Nephron (organoid): ENCODE measurements at regions not wholly inside any gene's neighbourhood (a gene's known extent, or its start where the extent isn't known, plus 50 kb on each side); places are given as distances from the start of the nearest gene placed in this dataset.

Experiments
- H3K27ac Mint-ChIP-seq, 3 experiments: 2 replicates each; pipeline ENCODE4 v1.8.0; 2020; ENCODE audit warnings: mixed read lengths in 3 of 3, mild to moderate bottlenecking in 2 of 3, moderate library complexity in 1 of 3
- H3K27me3 Mint-ChIP-seq: 2 replicates; pipeline ENCODE4 v1.8.0; 2021; ENCODE audit warnings: low read depth, mild to moderate bottlenecking, moderate library complexity, mixed read lengths
- H3K36me3 Mint-ChIP-seq: 2 replicates; pipeline ENCODE4 v1.8.0; 2020; ENCODE audit warnings: low read depth, mixed read lengths
- H3K4me1 Mint-ChIP-seq: 2 replicates; pipeline ENCODE4 v1.8.0; 2020; ENCODE audit warnings: mixed read lengths
- H3K4me3 Mint-ChIP-seq, 3 experiments: 2 replicates each; pipeline ENCODE4 v1.8.0; 2020; ENCODE audit warnings: mild to moderate bottlenecking in 3 of 3, mixed read lengths in 3 of 3, moderate library complexity in 2 of 3
- H3K9me3 Mint-ChIP-seq: 2 replicates; pipeline ENCODE4 v1.8.0; 2020; ENCODE audit warnings: mixed read lengths
- CTCF ChIP-seq, 3 experiments: fragments of 200-600 bp; sonication (generic); IDR thresholded peaks; one replicate each; pipeline ENCODE4 v1.5.0; 2021; ENCODE audit warnings: antibody characterized with exemption in 3 of 3; ENCODE audit not compliant: unreplicated experiment in 3 of 3

GRCh38 chr15:70277556-70277955 is 179.8 kb upstream of the TLE3 start:
- peaks cover 27% of the 10 kb centered on the region for H3K27me3 Mint-ChIP-seq
- no peak overlapping the region for H3K4me3 Mint-ChIP-seq
- H3K36me3 Mint-ChIP-seq = no peaks in the 10 kb centered on the region
- no peak for TF ChIP-seq CTCF (IDR thresholded peaks at IDR 0.05; ENCODE audit: unreplicated experiment in 3 of 3)
- no peak overlapping the region for H3K27ac Mint-ChIP-seq
- peaks cover 5% of the 10 kb centered on the region for H3K4me1 Mint-ChIP-seq
- no peaks in the 10 kb centered on the region for H3K9me3 Mint-ChIP-seq

- Mint-ChIP-seq H3K36me3 (no peaks in the 10 kb centered on the region), H3K4me1 (peaks cover 3% of the 10 kb centered on the region), H3K9me3 (no peaks in the 10 kb centered on the region), H3K27ac (no peak overlapping the region), H3K27me3 (peaks cover 28% of the 10 kb centered on the region), H3K4me3 (no peak overlapping the region)
- TF ChIP-seq CTCF (IDR thresholded peaks at IDR 0.05; ENCODE audit: unreplicated experiment in 3 of 3) = no peak
Observed at GRCh38 chr15:70276401-70276800, 178.7 kb upstream of the TLE3 start.

- TF ChIP-seq CTCF (IDR thresholded peaks at IDR 0.05; ENCODE audit: unreplicated experiment in 3 of 3) = no peak
- H3K4me3 Mint-ChIP-seq = no peak overlapping the region
- peaks cover 33% of the 10 kb centered on the region for H3K27me3 Mint-ChIP-seq
- H3K4me1 Mint-ChIP-seq = peaks cover 11% of the 10 kb centered on the region
- no peak overlapping the region for H3K27ac Mint-ChIP-seq
- no peaks in the 10 kb centered on the region for H3K36me3 Mint-ChIP-seq
- no peaks in the 10 kb centered on the region for H3K9me3 Mint-ChIP-seq
Observed at GRCh38 chr15:70275461-70276138, 177.9 kb upstream of the TLE3 start.

- TF ChIP-seq CTCF (IDR thresholded peaks at IDR 0.05; ENCODE audit: unreplicated experiment in 3 of 3) = no peak
- H3K9me3 Mint-ChIP-seq = no peaks in the 10 kb centered on the region
- H3K4me3 Mint-ChIP-seq = no peak overlapping the region
- H3K27me3 Mint-ChIP-seq = peaks cover 40% of the 10 kb centered on the region
- peaks cover 18% of the 10 kb centered on the region for H3K4me1 Mint-ChIP-seq
- H3K36me3 Mint-ChIP-seq = no peaks in the 10 kb centered on the region
- no peak overlapping the region for H3K27ac Mint-ChIP-seq
Observed at GRCh38 chr15:70274908-70275307, 177.2 kb upstream of the TLE3 start.

- peaks cover 24% of the 10 kb centered on the region for H3K4me1 Mint-ChIP-seq
- no peak overlapping the region for H3K27ac Mint-ChIP-seq
- peaks cover 46% of the 10 kb centered on the region for H3K27me3 Mint-ChIP-seq
- TF ChIP-seq CTCF (IDR thresholded peaks at IDR 0.05; ENCODE audit: unreplicated experiment in 3 of 3) = no peak
- no peaks in the 10 kb centered on the region for H3K36me3 Mint-ChIP-seq
- H3K4me3 Mint-ChIP-seq = no peak overlapping the region
- no peaks in the 10 kb centered on the region for H3K9me3 Mint-ChIP-seq
Observed at GRCh38 chr15:70274255-70274880, 176.7 kb upstream of the TLE3 start.

- Mint-ChIP-seq H3K27ac (no peak overlapping the region), H3K9me3 (no peaks in the 10 kb centered on the region), H3K36me3 (no peaks in the 10 kb centered on the region), H3K4me3 (no peak overlapping the region), H3K4me1 (peaks cover 29% of the 10 kb centered on the region), H3K27me3 (peaks cover 47% of the 10 kb centered on the region)
- no peak for TF ChIP-seq CTCF (IDR thresholded peaks at IDR 0.05; ENCODE audit: unreplicated experiment in 3 of 3)
Observed at GRCh38 chr15:70273808-70274207, 176.1 kb upstream of the TLE3 start.
